ENCODE measurements at regions not wholly inside any gene's neighbourhood (a gene's known extent, or its start where the extent isn't known, plus 50 kb on each side); places are given as distances from the start of the nearest gene placed in this dataset.

- no peak for TF ChIP-seq TEAD4 (IDR thresholded peaks at IDR 0.05; ENCODE audit: low read depth, low read length)
- TF ChIP-seq, protein P1, sequence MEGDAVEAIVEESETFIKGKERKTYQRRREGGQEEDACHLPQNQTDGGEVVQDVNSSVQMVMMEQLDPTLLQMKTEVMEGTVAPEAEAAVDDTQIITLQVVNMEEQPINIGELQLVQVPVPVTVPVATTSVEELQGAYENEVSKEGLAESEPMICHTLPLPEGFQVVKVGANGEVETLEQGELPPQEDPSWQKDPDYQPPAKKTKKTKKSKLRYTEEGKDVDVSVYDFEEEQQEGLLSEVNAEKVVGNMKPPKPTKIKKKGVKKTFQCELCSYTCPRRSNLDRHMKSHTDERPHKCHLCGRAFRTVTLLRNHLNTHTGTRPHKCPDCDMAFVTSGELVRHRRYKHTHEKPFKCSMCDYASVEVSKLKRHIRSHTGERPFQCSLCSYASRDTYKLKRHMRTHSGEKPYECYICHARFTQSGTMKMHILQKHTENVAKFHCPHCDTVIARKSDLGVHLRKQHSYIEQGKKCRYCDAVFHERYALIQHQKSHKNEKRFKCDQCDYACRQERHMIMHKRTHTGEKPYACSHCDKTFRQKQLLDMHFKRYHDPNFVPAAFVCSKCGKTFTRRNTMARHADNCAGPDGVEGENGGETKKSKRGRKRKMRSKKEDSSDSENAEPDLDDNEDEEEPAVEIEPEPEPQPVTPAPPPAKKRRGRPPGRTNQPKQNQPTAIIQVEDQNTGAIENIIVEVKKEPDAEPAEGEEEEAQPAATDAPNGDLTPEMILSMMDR (IDR thresholded peaks at IDR 0.05; ENCODE audit: control extremely low read depth in 1 of 3, insufficient read depth in 1 of 3, low read depth in 1 of 3, low read length in 3 of 3), result no peak
- TF ChIP-seq BCL11A (IDR thresholded peaks at IDR 0.05; ENCODE audit: low read depth in 2 of 2, low read length in 2 of 2), result no peak
These were observed 400.2 kb downstream of the RAB38 start for GRCh38 chr11:87775036-87775435.
